ENCODE measurements at regions not wholly inside any gene's neighbourhood (a gene's known extent, or its start where the extent isn't known, plus 50 kb on each side); places are given as distances from the start of the nearest gene placed in this dataset.

GRCh38 chr11:81005595-81005994 is 1564.8 kb upstream of the TENM4 start:
- TF ChIP-seq CTCF (IDR thresholded peaks at IDR 0.05) (no peak), POLR2A (IDR thresholded peaks at IDR 0.05) (no peak)

Data from adrenal gland (tissue), 5 donors.